Small intestine (tissue), 7 donors: ENCODE measurements at regions not wholly inside any gene's neighbourhood (a gene's known extent, or its start where the extent isn't known, plus 50 kb on each side); places are given as distances from the start of the nearest gene placed in this dataset.

ENCODE experiments used
- DNase-seq, 2 donors: peaks; one replicate each; pipeline versions ENCODE4 v3.0.0 to v3.0.0-alpha.2; 2013
- FAIRE-seq: peaks from 2 replicates; lab custom pipeline; 2012; peaks lifted over from hg19 to GRCh38; lab: Jason Lieb, UNC
- H3K27ac ChIP-seq, 3 donors: one replicate each; pipeline ENCODE4 v1.5.1; 2013; ENCODE audit warnings: low read length in 2 of 3, mild to moderate bottlenecking in 2 of 3, control low read depth in 1 of 3, inconsistent platforms in 1 of 3, low read depth in 1 of 3, moderate library complexity in 1 of 3
- H3K27me3 ChIP-seq, 3 donors: one replicate each; pipeline ENCODE4 v1.6.1; 2013; ENCODE audit warnings: low read length in 3 of 3, inconsistent platforms in 1 of 3; ENCODE audit not compliant: control insufficient read depth in 3 of 3, insufficient read depth in 3 of 3
- H3K36me3 ChIP-seq, 3 donors: one replicate each; pipeline ENCODE4 v1.6.1; 2013; ENCODE audit warnings: low read length in 3 of 3, inconsistent platforms in 1 of 3, low read depth in 1 of 3, mild to moderate bottlenecking in 1 of 3, moderate library complexity in 1 of 3; ENCODE audit not compliant: control insufficient read depth in 3 of 3, insufficient read depth in 2 of 3
- H3K4me1 ChIP-seq, 3 donors: one replicate each; pipeline ENCODE4 v1.6.1; 2013; ENCODE audit warnings: low read length in 2 of 3, inconsistent platforms in 1 of 3, low read depth in 1 of 3, mild to moderate bottlenecking in 1 of 3, moderate library complexity in 1 of 3; ENCODE audit not compliant: control insufficient read depth in 3 of 3, insufficient read depth in 2 of 3
- H3K4me3 ChIP-seq, 3 donors: one replicate each; pipeline ENCODE4 v1.5.1; 2013; ENCODE audit warnings: low read length in 3 of 3, control low read depth in 1 of 3, inconsistent platforms in 1 of 3, low read depth in 1 of 3, mild to moderate bottlenecking in 1 of 3, moderate library complexity in 1 of 3
- H3K9me3 ChIP-seq, 2 donors: one replicate each; pipeline ENCODE4 v1.6.1; 2013; ENCODE audit warnings: low read depth in 1 of 2, low read length in 1 of 2; ENCODE audit not compliant: control insufficient read depth in 2 of 2, insufficient read depth in 1 of 2
- WGBS, 3 donors: extraction: QIAGEN DNeasy Blood & Tissue Kit; methylation state at CpG; one replicate each; pipeline ENCODE4 v1.1.7; 2013; 5-methylcytosine and 5-hydroxymethylcytosine counted together
- donor health status: healthy with polysubstance abuse.
- donor health status: control.
- donor health status: control.
- donor health status: Bipolar disorder and iron deficiency.
- donor health status: healthy.

DNA sequence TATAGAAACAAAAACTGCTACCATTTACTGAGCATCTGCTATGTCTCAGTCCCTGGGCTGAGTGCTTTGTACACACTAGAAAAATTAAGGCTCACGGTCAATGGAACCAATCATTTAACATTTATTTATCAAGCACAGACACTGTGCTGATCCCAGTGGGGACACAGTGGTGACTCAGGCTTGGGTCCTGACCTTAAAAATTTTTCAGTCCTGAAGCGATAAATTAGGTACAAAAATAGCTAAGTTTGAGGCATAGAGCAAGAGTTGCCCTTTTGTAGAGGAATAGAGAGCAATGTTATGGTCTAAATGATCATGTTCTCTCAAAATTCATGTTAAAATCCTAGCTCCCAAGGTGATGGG is 85.1 kb downstream of the CRYGS start:
- H3K4me1 ChIP-seq: no peaks in the 10 kb centered on the region
- H3K4me3 ChIP-seq: no peak overlapping the region
- DNase-seq (no peak), FAIRE-seq (no peak)
- H3K27ac ChIP-seq: no peak overlapping the region
- H3K27me3 ChIP-seq: peaks cover 0 to 4% (median 0%) of the 10 kb centered on the region in 3 donors
- no peaks in the 10 kb centered on the region for H3K36me3 ChIP-seq
- whole genome bisulfite sequencing, 3 donors: 82 to 88% (median 84%) methylated on average over 2 of the region's 2 CpGs
- no peaks in the 10 kb centered on the region for H3K9me3 ChIP-seq

DNA sequence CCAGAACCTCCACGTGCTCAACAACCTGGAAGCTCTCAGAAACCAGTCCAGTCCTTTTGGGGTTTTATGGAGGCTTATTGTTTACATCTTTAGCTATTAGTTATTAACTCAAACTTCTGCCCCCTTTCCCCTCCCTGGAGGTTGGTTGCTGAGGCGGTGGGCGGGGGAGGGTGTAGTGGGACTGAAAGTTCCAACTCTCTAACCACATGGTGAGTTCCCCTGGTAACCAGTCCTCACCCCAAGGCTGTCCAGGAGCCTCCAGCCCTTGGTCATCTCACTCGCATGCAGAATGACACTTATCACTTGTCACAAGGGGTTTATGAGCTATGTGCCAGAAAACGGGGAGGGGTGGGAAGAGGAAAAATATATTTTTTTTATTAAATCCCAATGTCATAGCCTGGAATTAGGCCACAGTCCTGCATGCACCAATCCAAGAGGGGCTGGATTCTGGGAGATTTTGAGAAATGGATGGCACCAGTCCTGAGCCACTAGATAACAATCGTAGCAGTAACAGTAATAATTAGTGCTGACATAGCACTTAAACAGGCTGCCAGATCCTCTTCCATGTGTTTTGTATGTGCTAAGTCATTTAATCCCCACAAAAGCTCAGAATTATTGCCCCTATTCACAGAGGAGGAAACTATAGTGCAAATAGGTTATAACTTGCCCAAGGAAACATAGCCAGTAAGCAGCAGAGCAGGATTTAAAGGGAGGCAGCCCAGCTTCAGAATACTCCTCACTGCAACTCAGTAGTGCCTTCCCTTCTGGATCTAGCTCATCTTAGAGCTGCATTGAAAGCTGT is 85.7 kb downstream of the CRYGS start:
- DNase-seq (no peak), FAIRE-seq (no peak)
- Histone ChIP-seq H3K4me1 (no peaks in the 10 kb centered on the region), H3K4me3 (no peak overlapping the region), H3K36me3 (no peaks in the 10 kb centered on the region), H3K27me3 (peaks cover 0 to 4% (median 0%) of the 10 kb centered on the region in 3 donors), H3K27ac (no peak overlapping the region), H3K9me3 (no peaks in the 10 kb centered on the region)
- 43 to 60% (median 55%) methylated on average over 6 of the region's 6 CpGs for WGBS, 3 donors

DNA sequence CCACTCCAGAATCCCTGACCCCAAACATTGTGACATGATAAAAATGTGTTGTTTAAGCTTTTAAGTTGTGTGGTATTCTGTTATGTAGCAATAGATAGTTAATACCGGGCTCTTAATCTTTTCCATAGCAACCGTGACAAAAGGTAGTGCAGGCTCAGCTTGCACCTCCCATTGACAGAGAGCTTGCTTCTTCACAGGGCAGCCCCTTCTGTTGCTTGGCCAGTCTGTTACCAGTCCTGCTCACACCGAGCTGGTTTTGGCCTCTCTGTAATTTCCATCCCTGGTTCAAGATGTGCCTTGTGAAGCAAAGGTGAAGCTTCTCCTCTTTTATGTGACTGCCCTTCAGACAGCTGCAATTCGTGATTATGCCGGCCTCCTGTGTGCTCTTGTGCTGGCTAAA is 86.9 kb downstream of the CRYGS start:
- Histone ChIP-seq H3K27me3 (peaks cover 0 to 4% (median 0%) of the 10 kb centered on the region in 3 donors), H3K27ac (no peak overlapping the region), H3K36me3 (no peaks in the 10 kb centered on the region), H3K9me3 (no peaks in the 10 kb centered on the region), H3K4me3 (no peak overlapping the region), H3K4me1 (no peaks in the 10 kb centered on the region)
- 74 to 81% (median 76%) methylated on average over 5 of the region's 5 CpGs for WGBS, 3 donors
- no peak for FAIRE-seq
- DNase-seq: no peak

DNA sequence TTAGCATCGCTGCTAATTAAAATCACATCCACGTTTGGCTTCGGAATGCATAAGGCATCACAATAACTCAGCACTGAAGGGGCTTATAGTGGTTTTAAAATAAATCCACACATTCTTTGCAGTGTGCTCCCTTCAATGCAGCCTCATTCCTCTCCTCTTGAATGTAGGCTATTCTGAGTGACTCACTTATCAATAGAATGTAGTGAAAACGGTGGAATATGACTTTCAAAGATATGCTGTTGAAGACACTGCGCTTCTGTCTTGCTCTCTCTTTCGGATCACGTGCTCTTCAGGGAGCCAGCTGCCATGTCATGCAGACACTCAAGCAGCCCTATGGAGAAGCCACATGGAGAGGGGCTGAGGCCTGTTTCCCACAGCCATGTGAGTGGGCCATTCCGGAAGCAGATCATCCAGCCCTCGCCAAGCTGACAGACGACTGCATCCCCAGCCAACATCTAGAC is 87.4 kb downstream of the CRYGS start:
- DNase-seq: no peak
- H3K36me3 ChIP-seq: no peaks in the 10 kb centered on the region
- H3K4me3 ChIP-seq: no peak overlapping the region
- WGBS, 3 donors: 86 to 90% (median 88%) methylated on average over 10 of the region's 10 CpGs
- H3K27ac ChIP-seq: no peak overlapping the region
- no peaks in the 10 kb centered on the region for H3K4me1 ChIP-seq
- no peaks in the 10 kb centered on the region for H3K9me3 ChIP-seq
- FAIRE-seq: no peak
- H3K27me3 ChIP-seq: peaks cover 0 to 4% (median 0%) of the 10 kb centered on the region in 3 donors

DNA sequence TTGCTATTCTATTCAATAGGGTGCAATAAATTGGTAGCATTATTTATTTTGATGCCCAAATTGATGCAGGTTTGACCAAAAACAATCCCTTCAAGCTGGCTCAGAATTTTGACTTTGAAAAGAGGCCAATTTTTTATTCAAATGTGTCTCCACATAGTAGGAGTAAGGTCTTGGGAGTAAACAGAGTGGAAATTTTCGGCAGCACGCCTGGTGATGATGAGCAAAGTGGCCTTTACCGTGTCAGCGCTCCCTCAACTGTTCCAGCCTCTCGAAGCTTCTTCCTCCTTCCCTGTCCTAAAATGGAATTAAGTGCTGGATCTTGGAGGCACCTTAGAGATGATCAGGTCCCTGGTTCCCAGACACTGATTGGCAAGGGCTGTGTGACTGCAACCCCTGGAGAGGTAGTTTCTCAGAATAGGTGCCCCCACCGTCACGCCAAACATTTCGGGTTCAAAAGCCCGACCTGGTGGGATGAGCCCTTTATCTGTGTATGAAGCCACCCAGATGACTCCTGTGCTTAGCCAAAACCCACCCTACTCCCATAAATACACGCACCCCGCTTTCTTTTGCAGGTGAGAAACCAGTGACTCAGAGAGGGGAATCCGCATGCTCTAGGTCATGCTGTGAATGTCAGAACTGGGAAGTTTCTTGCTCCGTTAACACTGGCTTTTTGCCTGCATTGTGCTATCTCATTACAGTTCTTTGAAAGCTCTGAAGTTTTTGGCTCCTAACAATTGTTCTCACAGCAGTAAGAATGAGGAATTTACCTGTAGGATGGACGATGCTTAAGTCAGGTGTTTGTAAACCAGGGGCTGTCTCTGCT is 89.1 kb downstream of the CRYGS start:
- Histone ChIP-seq H3K27ac (no peak overlapping the region), H3K36me3 (no peaks in the 10 kb centered on the region), H3K4me1 (no peaks in the 10 kb centered on the region), H3K9me3 (no peaks in the 10 kb centered on the region), H3K4me3 (no peak overlapping the region), H3K27me3 (peaks cover 0 to 4% (median 0%) of the 10 kb centered on the region in 3 donors)
- WGBS, 3 donors: 85 to 89% (median 89%) methylated on average over 14 of the region's 14 CpGs
- FAIRE-seq: no peak
- no peak for DNase-seq

DNA sequence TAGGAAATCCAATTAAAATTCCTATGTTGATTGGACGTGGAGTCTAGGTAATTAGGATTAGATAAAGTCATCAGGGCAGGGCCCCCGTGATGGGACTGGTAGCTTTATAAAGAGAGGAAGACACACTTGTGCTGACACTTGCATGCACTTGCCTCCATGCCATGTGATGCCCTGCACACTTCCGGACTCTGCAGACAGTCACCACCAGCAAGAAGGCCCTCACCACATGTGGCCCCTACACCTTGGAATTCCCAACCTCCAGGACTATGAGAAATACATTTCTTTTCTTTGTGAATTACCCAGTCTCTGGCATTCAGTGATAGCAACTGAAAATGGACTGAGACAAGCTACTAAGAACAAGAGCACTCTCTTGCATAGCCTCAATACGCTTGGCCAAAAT is 90.6 kb downstream of the CRYGS start:
- WGBS, 3 donors: 77 to 83% (median 77%) methylated on average over 4 of the region's 4 CpGs

DNA sequence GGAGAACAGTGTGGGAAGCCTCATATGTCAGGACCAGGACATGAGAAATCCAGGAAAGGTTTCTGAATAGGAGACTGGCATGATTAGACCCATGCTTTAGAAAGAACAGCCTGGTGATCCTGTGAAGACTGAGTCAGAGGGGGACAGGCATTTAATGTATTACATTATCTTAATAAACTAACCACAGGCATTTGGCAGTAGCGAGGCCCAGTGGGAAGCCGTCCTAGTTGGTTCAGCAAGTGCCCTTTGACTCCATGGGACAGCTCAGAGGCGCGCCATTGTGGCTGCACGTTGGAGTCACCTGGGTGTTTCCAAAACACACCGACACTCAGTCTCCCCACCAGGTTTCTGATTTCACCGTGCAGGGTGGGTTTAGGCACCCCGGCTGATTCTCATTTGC is 90.5 kb upstream of the DGKG start:
- H3K27me3 ChIP-seq: no peaks in the 10 kb centered on the region
- no peaks in the 10 kb centered on the region for H3K9me3 ChIP-seq
- WGBS, 3 donors: 80 to 84% (median 83%) methylated on average over 8 of the region's 8 CpGs
- H3K4me3 ChIP-seq: no peak overlapping the region
- no peak overlapping the region for H3K27ac ChIP-seq
- DNase-seq (no peak), FAIRE-seq (no peak)
- no peaks in the 10 kb centered on the region for H3K36me3 ChIP-seq
- H3K4me1 ChIP-seq: no peaks in the 10 kb centered on the region

More for the DNA sequence above, 90.6 kb downstream of the CRYGS start:
- no peaks in the 10 kb centered on the region for H3K36me3 ChIP-seq
- H3K27me3 ChIP-seq: no peaks in the 10 kb centered on the region
- no peak for FAIRE-seq
- H3K9me3 ChIP-seq: no peaks in the 10 kb centered on the region
- no peak overlapping the region for H3K27ac ChIP-seq
- DNase-seq: no peak
- no peaks in the 10 kb centered on the region for H3K4me1 ChIP-seq
- no peak overlapping the region for H3K4me3 ChIP-seq

DNA sequence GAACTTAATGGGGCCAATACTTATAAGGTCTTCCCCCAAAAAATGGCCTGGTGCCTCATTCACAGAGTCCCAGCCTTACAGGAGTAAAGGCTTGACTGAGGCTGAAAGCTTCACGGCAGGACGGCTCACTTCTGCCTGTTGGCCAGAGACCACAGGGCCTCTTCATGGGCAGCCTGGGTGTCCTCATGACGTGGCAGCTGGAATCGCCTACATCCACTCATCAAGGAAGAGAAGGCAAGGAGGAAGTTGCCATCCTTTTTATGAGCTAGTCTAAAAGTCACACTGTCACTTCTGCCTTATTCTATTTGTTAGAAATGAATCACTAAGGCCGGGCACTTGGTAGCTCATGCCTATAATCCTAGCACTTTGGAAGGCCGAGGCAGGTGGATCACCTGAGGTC is 89.3 kb upstream of the DGKG start:
- Histone ChIP-seq H3K4me3 (no peak overlapping the region), H3K4me1 (no peaks in the 10 kb centered on the region), H3K27ac (no peak overlapping the region), H3K36me3 (no peaks in the 10 kb centered on the region), H3K9me3 (no peaks in the 10 kb centered on the region), H3K27me3 (no peaks in the 10 kb centered on the region)
- WGBS, 3 donors: 83 to 86% (median 84%) methylated on average over 6 of the region's 6 CpGs
- DNase-seq (no peak), FAIRE-seq (no peak)
